NCI-H82 treated with DMSO at 0.1 percent for 48 hours (cell line): ENCODE measurements at regions not wholly inside any gene's neighbourhood (a gene's known extent, or its start where the extent isn't known, plus 50 kb on each side); places are given as distances from the start of the nearest gene placed in this dataset.

Source experiments
- DNase-seq: peaks from one replicate; lab custom pipeline; 2025; ENCODE audit not compliant: unreplicated experiment; lab: John Stamatoyannopoulos, UW

DNA sequence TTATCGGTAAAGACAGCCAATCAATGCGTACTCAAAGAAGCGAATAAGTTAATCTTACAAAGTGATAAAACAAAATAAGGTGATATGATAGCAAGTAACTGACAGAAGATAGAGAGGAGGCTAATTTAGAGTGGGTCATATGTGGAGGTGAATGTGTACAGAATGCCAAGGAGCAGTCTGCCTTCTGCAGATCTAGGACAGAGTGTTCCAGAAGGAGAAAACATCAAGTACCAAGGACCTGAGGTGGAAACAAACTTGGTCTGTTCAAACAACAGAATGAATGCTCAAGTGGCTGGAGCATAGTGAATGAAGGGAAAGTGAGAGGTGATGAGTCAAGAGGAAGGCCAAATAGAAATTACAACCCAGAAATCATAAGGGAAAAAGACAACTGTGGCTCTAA, 170.3 kb upstream of the BMP4 start:
- no peak for DNase-seq

DNA sequence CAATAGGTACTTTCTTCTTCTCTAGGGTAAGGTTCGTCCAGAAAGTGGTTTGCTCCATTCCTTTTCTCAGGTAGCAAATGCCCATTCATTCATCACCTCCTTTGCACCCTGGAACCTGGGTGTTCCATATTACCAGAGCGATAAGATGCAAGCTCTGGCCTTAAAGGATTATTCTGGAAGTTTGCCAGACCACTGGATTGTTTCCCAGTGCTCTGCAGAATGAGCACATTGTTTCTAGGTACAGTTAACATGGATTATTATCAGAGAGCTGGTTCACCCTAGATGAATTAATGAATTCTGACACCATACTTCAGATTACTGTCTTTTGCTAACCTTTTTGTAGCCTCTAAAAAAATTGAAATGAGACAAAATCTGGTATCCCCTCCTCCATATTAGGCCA, 170.9 kb upstream of the BMP4 start:
- no peak for DNase-seq

DNA sequence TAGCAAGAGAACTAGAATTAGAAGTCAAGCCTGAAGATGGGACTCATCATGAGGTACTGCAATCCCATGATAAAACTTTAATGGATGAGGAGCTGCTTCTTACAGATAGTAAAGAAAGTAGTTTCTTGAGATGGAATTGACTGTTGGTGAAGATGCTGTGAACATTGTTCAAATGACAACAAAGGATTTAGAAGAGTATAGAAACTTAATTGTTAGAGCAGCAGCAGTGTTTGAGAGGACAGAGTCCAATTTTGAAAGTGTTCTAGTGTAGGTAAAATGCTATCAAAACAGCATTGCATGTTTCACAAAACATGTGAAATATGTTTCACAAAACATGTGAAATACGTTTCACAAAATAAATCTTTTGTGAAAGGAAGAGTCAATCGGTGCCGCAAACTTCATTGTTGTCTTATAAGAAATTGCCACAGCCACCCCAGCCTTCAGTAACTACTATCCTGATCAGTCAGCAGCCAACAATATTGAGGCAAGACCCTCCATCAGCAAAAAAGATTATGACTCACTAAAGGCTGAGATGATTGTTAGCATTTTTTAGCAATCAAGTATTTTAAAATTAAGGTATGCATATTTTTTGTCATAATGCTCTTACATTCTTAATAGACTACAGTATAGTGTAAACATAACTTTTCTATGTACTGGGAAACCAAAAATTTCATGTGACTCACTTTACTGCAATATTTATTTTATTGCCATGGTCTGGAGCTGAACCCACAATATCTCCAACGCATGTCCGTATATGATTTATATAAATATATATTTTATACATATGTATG, 173.4 kb upstream of the BMP4 start:
- no peak for DNase-seq

DNA sequence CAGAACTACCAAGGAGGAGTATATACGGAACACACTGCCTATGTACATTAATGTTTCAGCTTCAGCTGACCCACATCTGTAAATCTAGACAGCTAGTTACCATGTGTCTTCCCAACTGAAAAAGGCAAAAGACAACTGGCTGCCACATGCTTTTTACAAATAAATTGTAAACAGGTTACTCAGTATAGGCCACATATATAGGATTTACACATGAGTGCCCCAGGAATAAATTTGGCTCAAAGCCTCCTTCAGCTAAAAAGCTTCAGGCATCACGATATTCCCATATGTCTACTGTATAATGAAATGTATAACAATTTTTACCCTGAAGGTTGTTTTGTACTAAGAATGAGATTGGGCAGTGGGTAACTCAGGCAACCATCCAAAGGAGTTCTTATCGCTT, 175.9 kb upstream of the BMP4 start:
- no peak for DNase-seq

DNA sequence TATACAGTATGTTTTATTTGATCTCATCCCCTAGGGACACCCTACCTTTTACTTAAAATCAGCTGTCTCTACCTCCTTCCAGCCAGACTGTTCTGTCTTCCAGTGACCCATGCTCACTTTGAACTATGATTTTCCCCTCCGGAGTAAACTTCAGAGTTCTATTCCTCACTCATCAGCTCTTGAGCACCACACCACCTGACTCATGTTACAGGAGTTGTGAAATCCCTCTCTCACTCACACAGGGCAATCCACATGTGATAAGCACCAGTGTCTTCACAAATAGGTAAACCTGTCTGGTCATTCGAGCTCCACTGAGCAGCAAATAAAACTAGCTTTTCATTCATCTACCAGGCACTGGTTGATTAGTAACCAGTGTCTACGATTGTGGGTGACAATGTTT, 177.3 kb upstream of the BMP4 start:
- no peak for DNase-seq

DNA sequence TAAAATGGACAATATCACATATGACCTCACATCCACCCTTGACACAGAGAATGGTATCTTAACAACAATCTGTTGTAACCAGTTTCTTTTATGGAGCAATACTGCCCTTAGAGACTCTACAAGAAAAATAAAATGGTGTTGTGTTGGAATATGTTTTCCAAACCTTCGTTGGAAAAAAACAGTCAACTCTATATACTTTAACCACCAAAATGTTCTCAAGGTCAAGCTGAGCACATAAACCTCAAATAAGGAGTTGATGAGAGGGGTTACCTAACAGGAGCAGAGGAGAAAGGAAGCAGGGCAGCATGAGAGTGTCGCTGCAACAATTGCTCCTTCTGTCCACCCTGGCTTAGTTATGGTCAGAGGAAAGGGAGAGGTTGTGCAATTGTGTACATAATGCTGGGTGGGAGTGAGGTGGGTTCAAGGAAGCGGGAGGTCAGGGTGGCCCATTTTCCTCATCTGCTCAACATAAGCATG, 179.2 kb upstream of the BMP4 start:
- no peak for DNase-seq

DNA sequence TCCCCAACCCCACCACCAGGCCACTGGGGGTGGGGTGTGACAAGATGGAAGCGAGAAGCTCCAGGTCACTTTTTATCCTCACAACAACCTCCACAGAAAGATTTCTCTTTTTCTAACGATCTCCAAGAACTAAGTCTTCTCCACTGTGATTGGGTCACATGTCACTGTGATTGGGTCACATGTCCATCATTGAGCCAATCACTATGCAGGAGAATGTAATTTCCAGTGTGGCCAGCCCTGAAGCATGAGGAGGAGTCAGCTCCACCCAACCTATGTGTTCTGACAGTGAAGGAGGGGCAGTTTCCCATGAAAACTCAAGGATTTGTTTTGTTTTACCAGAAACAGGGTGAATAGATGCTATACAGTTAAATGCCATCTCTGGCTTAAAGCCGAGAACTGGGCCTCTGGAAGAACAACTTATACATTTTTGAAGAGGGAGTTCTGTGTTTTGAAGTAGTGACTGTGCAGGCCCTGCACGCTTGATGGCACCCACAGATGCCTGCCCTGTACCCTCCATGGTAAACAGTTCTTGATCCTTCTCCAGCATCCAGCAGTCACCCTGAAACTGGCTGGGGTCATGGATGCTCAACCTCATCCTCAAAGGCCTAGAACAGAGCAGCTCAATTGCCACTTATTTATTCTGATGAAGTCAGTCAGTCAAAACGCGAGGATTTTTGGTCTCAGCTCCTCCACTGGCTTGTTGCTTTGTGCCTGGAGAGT, 180.4 kb upstream of the BMP4 start:
- no peak for DNase-seq

DNA sequence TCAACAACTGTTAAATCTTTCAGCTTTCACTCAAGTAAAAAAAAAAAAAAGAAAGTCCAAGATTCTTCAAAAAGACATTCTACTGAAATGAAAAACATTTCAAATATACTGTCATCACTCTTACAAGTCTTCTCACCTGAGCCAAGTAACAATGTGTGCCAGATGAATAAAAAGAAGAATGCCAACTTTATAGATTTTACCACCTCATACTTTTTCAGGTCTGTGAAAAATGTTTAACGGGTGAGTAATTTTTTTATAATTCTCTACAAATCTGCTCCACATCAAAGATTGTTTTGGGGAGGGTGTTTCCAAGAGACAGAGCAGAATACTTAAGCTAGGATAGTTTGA, 181.0 kb upstream of the BMP4 start:
- no peak for DNase-seq

DNA sequence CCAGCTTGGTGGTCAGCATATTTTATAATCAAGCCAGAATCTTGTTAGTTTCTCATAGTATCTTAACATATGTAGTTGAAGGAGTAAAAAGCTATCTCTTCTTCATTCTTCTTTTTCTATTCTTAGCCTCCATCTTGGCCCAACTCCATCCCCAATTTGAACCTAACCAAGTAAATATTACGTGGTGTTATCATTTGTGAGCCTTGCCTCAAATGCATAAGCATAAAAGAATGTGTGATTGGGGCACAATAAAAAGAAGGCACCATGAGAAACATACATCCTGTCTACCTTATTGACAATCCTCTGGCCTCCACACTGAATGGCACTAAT, 181.4 kb upstream of the BMP4 start:
- no peak for DNase-seq

DNA sequence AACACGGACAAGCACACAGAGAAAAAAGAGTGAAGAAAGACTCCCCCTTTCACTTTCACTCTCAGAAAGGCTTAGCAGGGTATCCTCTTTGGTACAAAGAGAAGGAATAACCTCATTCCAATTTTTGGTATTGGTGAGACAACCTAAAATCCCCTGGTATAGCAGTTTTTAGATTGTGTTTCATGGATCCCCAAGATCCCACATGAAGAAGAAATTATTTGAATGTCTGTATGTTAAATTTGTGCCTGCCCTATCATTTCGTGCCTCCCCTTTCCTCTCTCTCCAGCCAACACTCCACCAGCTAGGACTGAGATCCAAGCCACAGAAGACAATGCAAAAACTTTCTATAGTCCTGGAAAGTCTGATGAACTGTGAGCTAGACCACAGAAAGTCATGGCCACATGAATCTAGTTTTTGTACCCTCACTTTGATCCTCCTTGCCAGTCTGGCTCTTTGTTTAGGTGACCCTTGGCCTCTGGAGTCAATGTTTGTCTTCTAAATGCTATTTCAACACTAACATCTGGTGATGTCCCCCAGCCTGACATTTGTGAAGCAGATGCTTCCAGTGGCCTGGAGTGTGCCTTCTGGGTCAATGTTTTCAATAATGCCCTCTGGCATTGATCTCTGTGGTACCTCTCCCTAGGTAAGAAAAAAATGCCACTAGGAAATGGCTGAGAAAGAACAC, 181.9 kb upstream of the BMP4 start:
- no peak for DNase-seq

DNA sequence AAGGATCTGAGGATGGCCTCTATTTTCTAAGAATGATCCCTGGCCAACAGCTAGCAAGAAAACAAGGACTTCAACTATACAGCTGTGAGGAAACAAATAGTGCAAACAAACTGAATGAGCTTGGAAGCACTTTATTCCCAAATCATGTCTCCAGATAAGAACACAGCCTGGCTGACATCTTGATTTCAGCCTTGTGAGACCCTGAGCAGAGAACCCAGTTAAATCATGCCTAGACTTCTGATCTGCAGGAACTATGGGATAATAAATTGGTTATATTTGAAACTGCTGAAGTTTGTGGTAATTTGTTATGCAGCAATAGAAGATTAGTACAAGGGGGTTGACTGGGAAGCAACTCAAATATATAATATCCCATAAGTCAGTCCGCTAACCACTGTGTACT, 183.9 kb upstream of the BMP4 start:
- DNase-seq = no peak

DNA sequence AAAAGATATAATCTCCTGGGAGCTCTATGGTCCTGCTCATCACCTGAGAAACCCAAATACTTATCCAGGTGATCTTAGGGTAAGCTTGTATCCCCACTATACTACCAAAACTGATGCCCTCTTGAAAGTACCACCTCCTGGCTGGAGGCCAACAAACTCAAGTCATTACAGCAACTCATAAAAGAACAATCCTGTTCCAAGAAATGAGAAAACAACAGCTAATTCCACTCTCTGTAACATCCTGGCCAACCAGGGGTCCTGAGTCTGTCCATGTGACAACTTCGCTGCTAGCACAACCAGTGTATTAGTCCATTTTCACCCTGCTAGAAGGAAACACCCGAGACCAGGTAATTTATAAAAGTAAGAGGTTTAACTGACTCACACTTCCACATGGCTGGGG, 190.0 kb upstream of the BMP4 start:
- no peak for DNase-seq

DNA sequence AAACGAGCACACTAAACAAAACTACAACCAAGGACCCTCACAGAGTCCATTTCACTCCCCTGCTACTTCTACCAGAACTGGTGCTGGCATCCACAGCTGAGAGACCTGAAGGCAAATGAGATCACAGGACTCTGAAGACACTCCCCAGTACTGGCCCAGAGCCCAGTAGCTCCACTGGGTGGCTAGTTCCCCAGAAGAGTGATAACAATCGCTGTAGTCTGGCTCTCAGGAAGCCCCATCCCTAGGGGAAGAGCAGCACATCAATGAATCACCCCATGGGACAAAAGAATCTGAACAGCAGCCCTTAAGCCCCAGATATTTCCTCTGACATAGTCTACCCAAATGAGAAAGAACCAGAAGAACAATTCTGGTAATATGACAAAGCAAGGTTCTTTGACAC, 190.7 kb upstream of the BMP4 start:
- DNase-seq = no peak

DNA sequence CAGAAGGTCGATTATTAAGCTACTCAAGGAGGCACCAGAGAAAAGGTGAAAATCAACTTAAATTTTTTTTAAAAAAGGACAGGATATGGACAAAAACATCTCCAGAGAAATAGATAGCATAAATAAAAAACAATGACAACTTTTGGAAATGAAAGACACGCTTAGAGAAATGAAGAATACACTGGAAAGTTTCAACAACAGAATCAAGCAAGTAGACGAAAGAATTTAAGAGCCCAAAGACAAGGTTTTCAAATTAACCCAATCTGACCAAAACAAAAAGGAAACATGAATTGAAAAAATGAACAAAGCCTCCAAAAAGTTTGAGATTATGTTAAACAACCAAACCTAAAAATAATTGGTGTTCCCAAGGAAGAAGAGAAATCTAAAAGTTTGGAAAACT, 191.1 kb upstream of the BMP4 start:
- no peak for DNase-seq

DNA sequence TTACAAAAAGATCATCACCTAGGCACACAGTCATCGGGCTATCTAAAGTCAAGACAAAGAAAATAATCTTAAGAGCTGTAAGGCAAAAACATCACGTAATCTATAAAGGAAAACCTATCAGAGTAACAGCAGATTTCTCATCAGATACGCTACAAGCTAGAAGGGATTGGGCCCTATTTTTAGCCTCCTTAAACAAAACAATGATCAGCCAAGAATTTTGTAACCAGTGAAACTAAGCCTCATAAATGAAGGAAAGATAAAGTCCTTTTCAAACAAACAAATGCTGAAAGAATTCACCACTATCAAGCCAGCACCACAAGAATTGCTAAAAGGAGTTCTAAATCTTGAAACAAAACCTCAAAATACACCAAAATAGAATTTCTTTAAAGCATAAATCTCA, 191.6 kb upstream of the BMP4 start:
- no peak for DNase-seq

DNA sequence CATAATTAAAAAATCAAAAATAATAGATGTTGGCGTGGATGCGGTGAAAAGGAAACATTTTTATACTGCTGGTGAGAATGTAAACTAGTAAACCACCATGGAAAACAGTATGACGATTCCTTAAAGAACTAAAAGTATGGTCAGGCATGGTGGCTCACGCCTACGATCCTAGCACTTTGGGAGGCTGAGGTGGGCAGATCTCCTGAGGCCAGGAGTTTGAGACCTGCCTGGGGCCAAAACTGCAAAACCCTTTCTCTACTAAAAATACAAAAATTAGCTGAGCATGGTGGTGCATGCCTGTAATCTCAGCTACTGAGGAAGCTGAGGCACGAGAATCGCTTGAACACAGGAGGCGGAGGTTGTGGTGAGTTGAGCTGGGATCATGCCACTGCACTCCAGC, 195.7 kb upstream of the BMP4 start:
- no peak for DNase-seq

DNA sequence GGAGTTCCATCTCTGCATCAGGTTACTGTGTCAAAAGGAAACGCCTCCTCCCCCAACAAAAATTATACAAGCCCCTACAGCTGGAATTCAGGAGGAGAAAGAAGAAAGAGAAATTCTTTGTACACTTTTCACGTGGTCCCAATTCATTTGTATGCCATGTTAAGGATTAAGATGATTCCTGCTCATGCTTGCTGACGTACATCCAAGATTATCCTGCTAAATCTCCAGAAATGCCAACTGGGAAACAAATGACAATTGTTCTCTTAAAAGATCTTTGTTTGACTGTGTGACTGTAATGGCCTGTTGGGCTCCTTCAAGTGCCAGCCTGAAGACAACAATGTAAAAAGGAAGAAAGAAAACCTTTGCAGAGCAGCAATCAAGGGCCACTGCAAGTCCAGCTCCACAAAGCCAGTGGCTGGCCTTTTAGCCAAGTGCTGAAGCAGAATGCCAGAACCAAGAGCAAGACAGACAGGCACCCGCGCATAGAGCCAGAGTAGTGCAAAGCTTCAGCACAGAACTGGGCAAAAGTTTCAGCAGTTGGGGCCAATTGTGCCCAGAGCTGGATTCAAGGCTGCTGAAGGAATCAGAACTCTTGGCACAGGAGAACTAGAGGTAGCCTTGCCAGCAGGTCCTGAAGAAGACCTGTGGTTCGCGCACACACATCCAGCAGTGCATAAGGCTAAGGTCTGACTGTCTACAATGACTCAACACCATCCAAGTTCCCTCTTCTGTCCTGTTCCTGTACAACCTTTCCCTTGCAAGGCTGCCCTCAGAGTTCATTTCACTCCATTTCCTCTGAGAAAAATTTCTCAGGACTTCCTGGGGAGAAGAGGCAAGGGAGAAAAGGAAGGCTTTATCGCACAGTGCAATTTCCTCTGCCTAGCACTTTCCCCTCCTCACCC, 209.7 kb upstream of the BMP4 start:
- DNase-seq = no peak

DNA sequence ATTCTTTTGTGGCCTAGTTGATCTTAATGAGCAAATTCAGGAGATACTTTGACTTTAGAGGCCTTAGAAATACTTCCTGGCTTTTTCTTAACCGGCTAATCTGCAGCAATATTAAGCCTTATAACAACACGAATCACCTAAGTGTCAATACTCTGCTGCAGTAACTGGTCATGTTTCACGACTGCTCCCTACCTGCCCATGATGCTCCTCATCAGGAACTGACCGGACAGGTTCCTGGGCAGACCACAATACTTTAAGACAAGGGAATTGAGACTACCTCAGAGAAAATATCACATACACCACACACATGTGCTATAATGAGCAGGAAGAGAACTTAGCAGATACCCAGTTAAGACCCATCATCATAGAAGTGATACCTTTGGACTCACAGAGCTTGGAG, 211.9 kb upstream of the BMP4 start:
- no peak for DNase-seq

DNA sequence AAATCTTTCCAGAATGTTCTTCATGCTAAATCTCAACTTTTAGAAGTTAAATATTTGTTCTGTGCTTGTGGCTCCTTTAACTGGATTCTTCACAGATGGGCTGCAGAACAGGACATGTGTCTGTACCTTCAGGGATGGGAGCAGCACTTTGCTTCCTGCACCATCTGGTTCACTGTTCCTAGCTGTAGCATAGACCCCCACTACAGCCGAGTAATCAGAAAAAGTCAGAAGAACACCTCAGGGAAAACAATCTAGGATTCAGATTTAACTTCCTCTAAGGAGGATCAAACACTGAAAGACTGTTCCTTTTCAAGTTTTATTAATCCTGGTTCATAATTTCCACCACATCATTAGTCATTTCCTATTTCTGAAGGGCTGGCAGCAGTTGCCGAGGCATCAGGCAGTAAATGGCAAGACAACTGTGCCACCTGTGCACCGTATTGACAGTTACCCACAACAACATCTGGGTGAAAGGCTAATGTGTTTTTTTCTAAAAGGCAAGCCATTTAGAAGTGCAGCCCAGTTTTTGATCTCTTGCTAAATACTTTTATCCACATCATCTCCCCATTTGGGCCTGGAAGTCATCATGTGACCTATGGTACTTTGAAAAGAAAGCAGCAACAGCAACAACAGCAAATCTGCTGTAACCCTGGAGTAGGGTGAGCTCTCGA, 212.8 kb upstream of the BMP4 start:
- no peak for DNase-seq

DNA sequence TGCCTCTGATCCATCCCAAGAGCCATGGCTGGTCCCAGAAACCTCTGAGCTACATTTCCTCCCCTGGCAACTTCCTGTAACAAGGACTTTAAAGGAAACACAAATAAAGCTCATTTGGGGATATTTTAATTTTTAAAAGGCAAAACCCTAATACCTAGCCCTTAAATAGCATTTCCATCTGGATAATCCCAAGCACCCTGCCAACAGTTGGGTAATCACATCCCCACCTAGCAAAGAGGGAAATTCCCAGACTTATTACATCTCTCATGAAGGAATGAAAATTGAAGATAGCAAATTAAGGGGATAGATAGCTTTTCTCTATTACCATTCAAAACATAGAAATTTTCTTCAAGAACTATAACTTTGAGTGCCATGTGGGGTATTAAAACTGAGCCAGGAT, 213.7 kb upstream of the BMP4 start:
- no peak for DNase-seq

DNA sequence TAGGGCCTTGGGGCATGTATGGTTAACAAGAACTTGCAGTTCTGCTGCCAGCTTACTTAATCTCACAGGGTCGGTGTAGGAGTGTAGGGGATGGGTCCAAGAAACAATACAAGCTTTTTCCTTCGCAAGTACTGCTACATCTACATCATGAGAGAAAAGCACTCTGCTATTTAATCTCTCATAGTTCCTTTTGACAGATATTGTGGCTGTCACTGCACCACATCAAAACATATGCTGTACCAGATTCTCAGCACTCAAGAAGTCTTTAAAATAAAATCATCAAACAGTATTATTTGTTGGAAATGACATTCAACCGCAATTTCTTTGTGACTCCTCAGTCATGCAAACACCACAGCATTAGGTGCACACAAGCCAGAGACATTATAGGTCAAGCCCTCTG, 215.5 kb upstream of the BMP4 start:
- DNase-seq = no peak
